IMR-90 (cell line): ENCODE measurements at regions not wholly inside any gene's neighbourhood (a gene's known extent, or its start where the extent isn't known, plus 50 kb on each side); places are given as distances from the start of the nearest gene placed in this dataset.

Source experiments
- ATAC-seq: fragments of 200-7000 bp; cut with Tn5 transposase; 2 replicates; pipeline ENCODE4 v1.9.1; 2020; ENCODE audit warnings: low read depth, mild to moderate bottlenecking, moderate library complexity
- BruUV-seq: library from RNA; stranded (reverse); fragments of 400-500 nt; replicated peaks from 2 replicates; lab custom pipeline; 2021; lab: Mats Ljungman, UMichigan
- CTCF ChIA-PET: fragments of 300-600 bp; formaldehyde crosslinking; extraction: SDS; loops from one replicate; lab custom pipeline; 2021; ENCODE audit warnings: antibody characterized with exemption; lab: Yijun Ruan, JAX
- POLR2A ChIA-PET: fragments of 300-600 bp; sonication (Branson Sonifier 250); formaldehyde crosslinking; loops from one replicate; lab custom pipeline; 2022; ENCODE audit warnings: antibody characterized with exemption; ENCODE audit not compliant: unreplicated experiment; lab: Charles Lee
- DNase-seq: peaks from one replicate; pipeline ENCODE4 v3.0.0; 2013
- H2AFZ ChIP-seq: replicated peaks from 2 replicates; pipeline ENCODE3; 2013; ENCODE audit warnings: low read length, mild to moderate bottlenecking; ENCODE audit not compliant: poor library complexity
- H2AK5ac ChIP-seq: 2 replicates; pipeline ENCODE4 v1.6.1; 2013; ENCODE audit warnings: low read depth, low read length, inconsistent platforms
- H2AK9ac ChIP-seq: replicated peaks from 2 replicates; pipeline ENCODE3; 2013; ENCODE audit warnings: mild to moderate bottlenecking, low read depth, low read length, moderate library complexity; ENCODE audit not compliant: poor library complexity
- H2BK120ac ChIP-seq: 2 replicates; pipeline ENCODE4 v1.6.1; 2013; ENCODE audit warnings: low read depth, low read length, inconsistent platforms
- H2BK15ac ChIP-seq: 3 replicates; pipeline ENCODE4 v1.6.1; 2013; ENCODE audit warnings: low read depth, low read length, inconsistent platforms
- H2BK20ac ChIP-seq: 2 replicates; pipeline ENCODE4 v1.6.1; 2013; ENCODE audit warnings: low read depth, mild to moderate bottlenecking, inconsistent platforms, low read length, moderate library complexity
- H2BK5ac ChIP-seq: 2 replicates; pipeline ENCODE4 v1.6.1; 2013; ENCODE audit warnings: mild to moderate bottlenecking, low read depth, low read length, inconsistent platforms; ENCODE audit not compliant: poor library complexity, severe bottlenecking
- H3K14ac ChIP-seq: replicated peaks from 2 replicates; pipeline ENCODE4 v1.6.1; 2013; ENCODE audit warnings: low read depth, low read length, inconsistent platforms
- H3K18ac ChIP-seq: 2 replicates; pipeline ENCODE4 v1.6.1; 2013; ENCODE audit warnings: low read depth, low read length, control low read depth
- H3K23ac ChIP-seq: 2 replicates; pipeline ENCODE4 v1.6.1; 2013; ENCODE audit warnings: low read depth, low read length, inconsistent platforms
- H3K27ac ChIP-seq: 2 replicates; pipeline ENCODE4 v1.5.1; 2013; ENCODE audit warnings: mild to moderate bottlenecking, control low read depth, low read length; ENCODE audit not compliant: insufficient read depth
- H3K27me3 ChIP-seq: 2 replicates; pipeline ENCODE4 v1.6.1; 2013; ENCODE audit warnings: low read length; ENCODE audit not compliant: control insufficient read depth, insufficient read depth
- H3K36me3 ChIP-seq: 2 replicates; pipeline ENCODE4 v1.6.1; 2013; ENCODE audit warnings: low read length, mixed read lengths; ENCODE audit not compliant: control insufficient read depth, insufficient read depth
- H3K4ac ChIP-seq: 2 replicates; pipeline ENCODE4 v1.6.1; 2013; ENCODE audit warnings: low read depth, low read length, inconsistent platforms
- H3K4me1 ChIP-seq: 2 replicates; pipeline ENCODE4 v1.6.1; 2013; ENCODE audit warnings: low read length, mixed read lengths; ENCODE audit not compliant: control insufficient read depth, insufficient read depth
- H3K4me2 ChIP-seq: 2 replicates; pipeline ENCODE4 v1.6.1; 2013; ENCODE audit warnings: low read depth, mild to moderate bottlenecking, control low read depth, low read length, moderate library complexity
- H3K4me3 ChIP-seq: 2 replicates; pipeline ENCODE4 v1.5.1; 2013; ENCODE audit warnings: low read depth, mild to moderate bottlenecking, control low read depth, low read length, moderate library complexity; ENCODE audit not compliant: insufficient read depth
- H3K56ac ChIP-seq: 2 replicates; pipeline ENCODE4 v1.6.1; 2013; ENCODE audit warnings: low read length, inconsistent platforms; ENCODE audit not compliant: insufficient read depth; ENCODE audit errors: extremely low read depth
- H3K79me1 ChIP-seq, 2 experiments: 2 replicates each; pipeline ENCODE4 v1.6.1; 2013; ENCODE audit warnings: low read length in 2 of 2, inconsistent platforms in 1 of 2, low read depth in 1 of 2
- H3K9ac ChIP-seq: 2 replicates; pipeline ENCODE4 v1.6.1; 2013; ENCODE audit warnings: low read depth, low read length, control low read depth
- H3K9me1 ChIP-seq: 2 replicates; pipeline ENCODE4 v1.6.1; 2013; ENCODE audit warnings: low read length, inconsistent platforms; ENCODE audit not compliant: insufficient read depth
- H3K9me3 ChIP-seq: 2 replicates; pipeline ENCODE4 v1.6.1; 2013; ENCODE audit warnings: low read length; ENCODE audit not compliant: control insufficient read depth, insufficient read depth
- H4K20me1 ChIP-seq: 2 replicates; pipeline ENCODE4 v1.6.1; 2013; ENCODE audit warnings: low read length, inconsistent platforms; ENCODE audit not compliant: insufficient read depth
- H4K5ac ChIP-seq: 2 replicates; pipeline ENCODE4 v1.6.1; 2013; ENCODE audit warnings: mild to moderate bottlenecking, low read depth, low read length, control low read depth
- H4K8ac ChIP-seq, 2 experiments: 2 replicates each; pipeline ENCODE4 v1.6.1; 2013; ENCODE audit warnings: low read depth in 2 of 2, low read length in 2 of 2, control low read depth in 1 of 2, inconsistent platforms in 1 of 2
- H4K91ac ChIP-seq: 2 replicates; pipeline ENCODE4 v1.6.1; 2013; ENCODE audit warnings: low read depth, low read length, inconsistent platforms; ENCODE audit not compliant: insufficient read depth
- BHLHE40 ChIP-seq: fragments of 150-350 bp; IDR thresholded peaks from 2 replicates; pipeline ENCODE4 v1.6.1; 2016; ENCODE audit warnings: mild to moderate bottlenecking, low read depth, low read length
- CEBPB ChIP-seq: IDR thresholded peaks from 2 replicates; pipeline ENCODE4 v1.6.1; 2012; ENCODE audit warnings: low read depth, low read length, improper control_type of control experiment
- CHD1 ChIP-seq: IDR thresholded peaks from 2 replicates; pipeline ENCODE4 v1.6.1; 2012; ENCODE audit warnings: low read depth, low read length, improper control_type of control experiment
- ELK1 ChIP-seq: fragments of 150-350 bp; IDR thresholded peaks from 2 replicates; pipeline ENCODE4 v1.6.1; 2016; ENCODE audit warnings: low read depth, mild to moderate bottlenecking, low read length, moderate library complexity, borderline replicate concordance
- FOS ChIP-seq: fragments of 150-350 bp; IDR thresholded peaks from 2 replicates; pipeline ENCODE4 v1.6.1; 2016; ENCODE audit warnings: low read depth, low read length
- MAFK ChIP-seq: IDR thresholded peaks from 2 replicates; pipeline ENCODE4 v1.6.1; 2012; ENCODE audit warnings: low read depth, low read length, improper control_type of control experiment
- MAZ ChIP-seq: IDR thresholded peaks from 2 replicates; pipeline ENCODE4 v1.6.1; 2012; ENCODE audit warnings: low read depth, mild to moderate bottlenecking, low read length, improper control_type of control experiment, moderate library complexity, borderline replicate concordance
- MXI1 ChIP-seq: IDR thresholded peaks from 2 replicates; pipeline ENCODE4 v1.6.1; 2012; ENCODE audit warnings: low read depth, mild to moderate bottlenecking, low read length, moderate library complexity, borderline replicate concordance
- POLR2A ChIP-seq: IDR thresholded peaks from 2 replicates; pipeline ENCODE4 v1.6.1; 2012; ENCODE audit warnings: mild to moderate bottlenecking, low read depth, low read length
- RFX5 ChIP-seq: IDR thresholded peaks from 2 replicates; pipeline ENCODE4 v1.8.0; 2012; ENCODE audit warnings: low read depth, mild to moderate bottlenecking, low read length, moderate library complexity
- SMC3 ChIP-seq: fragments of 150-350 bp; IDR thresholded peaks from 2 replicates; pipeline ENCODE4 v1.6.1; 2016; ENCODE audit warnings: low read depth, mild to moderate bottlenecking, antibody characterized with exemption, low read length, moderate library complexity
- USF2 ChIP-seq: fragments of 150-350 bp; IDR thresholded peaks from 2 replicates; pipeline ENCODE4 v1.6.1; 2017; ENCODE audit warnings: mild to moderate bottlenecking, antibody characterized with exemption, low read length, low read depth
- WGBS, 2 experiments: methylation state at CpG; one replicate each; pipeline versions ENCODE4 v1.1.5 to v1.1.7; 2013; ENCODE audit warnings: missing lambda C conversion rate in 2 of 2; ENCODE audit not compliant: insufficient read length in 1 of 2; ENCODE audit errors: extremely low coverage in 2 of 2; 5-methylcytosine and 5-hydroxymethylcytosine counted together
- dilution Hi-C: fragments of 300-500 bp; cut with HindIII; formaldehyde crosslinking; loops from one replicate; pipeline ENCODE4 v1.14.3; 2018; ENCODE audit warnings: low sequenced_read_pairs; ENCODE audit not compliant: unreplicated experiment
- in situ Hi-C: fragments of 300-500 bp; cut with MboI; formaldehyde crosslinking; loops from 3 replicates; pipeline ENCODE4 v1.14.3; 2019; ENCODE audit warnings: low sequenced_read_pairs, inconsistent platforms, mixed read lengths
- intact Hi-C: fragments of 100-400 bp; cut with micrococcal nuclease; formaldehyde crosslinking; loops from 2 replicates; pipeline ENCODE4 v1.10.0; 2022
- TF ChIP-seq, protein P1 (sequence below): conservative IDR thresholded peaks from 2 replicates; pipeline ENCODE4 v1.5.1; 2012; ENCODE audit warnings: mild to moderate bottlenecking, low read depth, low read length, improper control_type of control experiment

DNA sequence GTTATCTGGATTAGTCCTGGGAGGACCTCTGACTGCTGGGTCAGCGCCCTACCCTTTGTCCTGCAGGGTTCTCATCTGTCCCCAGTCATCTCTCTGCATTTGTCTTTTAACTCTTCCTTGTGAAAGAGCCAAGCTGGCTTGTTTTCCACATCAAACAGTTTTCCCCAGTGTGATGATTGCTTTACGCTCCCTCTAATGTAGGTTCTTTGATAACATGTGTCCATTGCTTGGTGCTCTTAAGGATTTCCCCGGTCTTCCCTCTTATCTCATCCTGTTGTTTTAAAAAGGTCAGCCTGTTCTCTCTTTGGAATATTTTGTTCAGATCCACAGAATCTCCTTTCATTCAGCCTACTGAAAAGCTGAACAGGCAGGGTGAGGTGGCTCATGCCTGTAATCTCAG, 792.1 kb upstream of the RAB6C start:
- intact Hi-C loops (no loop called here), in situ Hi-C loops (no loop called here), dilution Hi-C loops (no loop called here)
- DNase-seq (no peak), ATAC-seq (no peak)
- Histone ChIP-seq H4K20me1 (no peaks in the 10 kb centered on the region), H3K27me3 (no peaks in the 10 kb centered on the region), H2BK5ac (no peak overlapping the region), H3K9me3 (peaks cover 12% of the 10 kb centered on the region), H4K91ac (no peak overlapping the region), H3K18ac (no peak overlapping the region), H3K9me1 (no peaks in the 10 kb centered on the region), H3K14ac (no peak overlapping the region), H4K5ac (no peak overlapping the region), H2BK20ac (no peak overlapping the region), H3K4ac (no peak overlapping the region), H3K4me2 (no peak overlapping the region), H4K8ac (no peak overlapping the region), H3K4me1 (no peaks in the 10 kb centered on the region), H3K9ac (no peak overlapping the region), H3K23ac (no peak overlapping the region), H3K36me3 (no peaks in the 10 kb centered on the region), H3K27ac (no peak overlapping the region), H3K56ac (no peak overlapping the region), H2BK120ac (no peak overlapping the region), H2AFZ (no peak overlapping the region), H2BK15ac (no peak overlapping the region), H3K79me1 (no peaks in the 10 kb centered on the region), H2AK9ac (no peak overlapping the region), H2AK5ac (no peak overlapping the region), H3K4me3 (no peak overlapping the region)
- TF ChIP-seq MAFK (no peak), CEBPB (no peak), CHD1 (no peak), MXI1 (no peak), BHLHE40 (no peak), MAZ (no peak), USF2 (no peak), RFX5 (no peak), POLR2A (no peak), ELK1 (no peak), SMC3 (no peak), FOS (no peak)
- TF ChIP-seq, protein P1, sequence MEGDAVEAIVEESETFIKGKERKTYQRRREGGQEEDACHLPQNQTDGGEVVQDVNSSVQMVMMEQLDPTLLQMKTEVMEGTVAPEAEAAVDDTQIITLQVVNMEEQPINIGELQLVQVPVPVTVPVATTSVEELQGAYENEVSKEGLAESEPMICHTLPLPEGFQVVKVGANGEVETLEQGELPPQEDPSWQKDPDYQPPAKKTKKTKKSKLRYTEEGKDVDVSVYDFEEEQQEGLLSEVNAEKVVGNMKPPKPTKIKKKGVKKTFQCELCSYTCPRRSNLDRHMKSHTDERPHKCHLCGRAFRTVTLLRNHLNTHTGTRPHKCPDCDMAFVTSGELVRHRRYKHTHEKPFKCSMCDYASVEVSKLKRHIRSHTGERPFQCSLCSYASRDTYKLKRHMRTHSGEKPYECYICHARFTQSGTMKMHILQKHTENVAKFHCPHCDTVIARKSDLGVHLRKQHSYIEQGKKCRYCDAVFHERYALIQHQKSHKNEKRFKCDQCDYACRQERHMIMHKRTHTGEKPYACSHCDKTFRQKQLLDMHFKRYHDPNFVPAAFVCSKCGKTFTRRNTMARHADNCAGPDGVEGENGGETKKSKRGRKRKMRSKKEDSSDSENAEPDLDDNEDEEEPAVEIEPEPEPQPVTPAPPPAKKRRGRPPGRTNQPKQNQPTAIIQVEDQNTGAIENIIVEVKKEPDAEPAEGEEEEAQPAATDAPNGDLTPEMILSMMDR = no peak
- no TSS peak for BruUV-seq
- ChIA-PET CTCF (no interaction called here), POLR2A (no interaction called here)
- no CpG with 5 or more reads among the region's 3 CpGs for WGBS, 2 experiments
